Posterior cingulate gyrus (tissue), 11 donors: ENCODE measurements at regions not wholly inside any gene's neighbourhood (a gene's known extent, or its start where the extent isn't known, plus 50 kb on each side); places are given as distances from the start of the nearest gene placed in this dataset.

Experiments
- DNase-seq, 10 donors: peaks; one replicate each; pipeline versions ENCODE4 v3.0.0 to v3.0.0-alpha.2; 2020 to 2021; ENCODE audit warnings: mixed read lengths in 3 of 10
- intact Hi-C: fragments of 100-400 bp; cut with DNase I; formaldehyde crosslinking; loops from one replicate; pipeline ENCODE4 v1.15.1; 2023

- no peak for DNase-seq
- intact Hi-C loops, result no loop called here
These were observed 81.2 kb upstream of the F3 start for GRCh38 chr1:94622757-94623156.

GRCh38 chr1:94621802-94622201, 80.2 kb upstream of the F3 start:
- DNase-seq, result no peak
- intact Hi-C loops, result no loop called here

GRCh38 chr1:94621395-94621794, 79.8 kb upstream of the F3 start:
- no peak for DNase-seq
- intact Hi-C loops, result no loop called here

- intact Hi-C loops, result no loop called here
- DNase-seq, result no peak
These were observed 78.9 kb upstream of the F3 start for GRCh38 chr1:94620345-94621031.

- intact Hi-C loops, result no loop called here
- DNase-seq, result no peak
These were observed 78.2 kb upstream of the F3 start for GRCh38 chr1:94619731-94620130.

GRCh38 chr1:94617957-94618739, 76.6 kb upstream of the F3 start:
- DNase-seq, result no peak
- intact Hi-C loops, result no loop called here

GRCh38 chr1:94617134-94617805, 75.7 kb upstream of the F3 start:
- intact Hi-C loops, result no loop called here
- no peak for DNase-seq

- intact Hi-C loops, result no loop called here
- DNase-seq, result no peak
These were observed 74.9 kb upstream of the F3 start for GRCh38 chr1:94616506-94616905.

GRCh38 chr1:94614996-94615395, 73.4 kb upstream of the F3 start:
- intact Hi-C loops, result no loop called here
- DNase-seq, result no peak

GRCh38 chr1:94614168-94614815, 72.7 kb upstream of the F3 start:
- intact Hi-C loops, result no loop called here
- no peak for DNase-seq

GRCh38 chr1:94612525-94613204, 71.1 kb upstream of the F3 start:
- intact Hi-C loops, result no loop called here
- DNase-seq, result no peak

GRCh38 chr1:94611681-94612475, 70.3 kb upstream of the F3 start:
- intact Hi-C loops, result no loop called here
- DNase-seq, result no peak

GRCh38 chr1:94609619-94610018, 68.1 kb upstream of the F3 start:
- DNase-seq, result no peak
- intact Hi-C loops, result no loop called here

GRCh38 chr1:94608852-94609530, 67.4 kb upstream of the F3 start:
- intact Hi-C loops, result no loop called here
- DNase-seq, result no peak

GRCh38 chr1:94608142-94608851, 66.7 kb upstream of the F3 start:
- intact Hi-C loops, result no loop called here
- no peak for DNase-seq

GRCh38 chr1:94607398-94607797, 65.8 kb upstream of the F3 start:
- DNase-seq, result no peak
- intact Hi-C loops, result no loop called here

- DNase-seq, result no peak
- intact Hi-C loops, result no loop called here
These were observed 64.9 kb upstream of the F3 start for GRCh38 chr1:94606471-94606870.

- intact Hi-C loops, result no loop called here
- no peak for DNase-seq
These were observed 62.1 kb upstream of the F3 start for GRCh38 chr1:94603663-94604062.
